Smooth muscle cell (in vitro differentiated cells): ENCODE measurements at regions not wholly inside any gene's neighbourhood (a gene's known extent, or its start where the extent isn't known, plus 50 kb on each side); places are given as distances from the start of the nearest gene placed in this dataset.

Source experiments
- DNase-seq: peaks from one replicate; lab custom pipeline; 2025; ENCODE audit not compliant: unreplicated experiment; lab: John Stamatoyannopoulos, UW
- H2AFZ ChIP-seq: fragments of 200-600 bp; sonication (generic); 2 replicates; pipeline ENCODE4 v1.6.0; 2016; ENCODE audit warnings: antibody characterized with exemption, low read depth, mild to moderate bottlenecking
- H3F3A ChIP-seq: fragments of 200-600 bp; sonication (generic); 2 replicates; pipeline ENCODE4 v1.6.0; 2017; ENCODE audit warnings: antibody characterized with exemption, low read depth
- H3K27ac ChIP-seq: fragments of 200-600 bp; sonication (generic); 2 replicates; pipeline ENCODE4 v1.5.1; 2016; ENCODE audit warnings: low read depth, mild to moderate bottlenecking
- H3K27me3 ChIP-seq: fragments of 200-600 bp; sonication (generic); 2 replicates; pipeline ENCODE4 v1.6.1; 2016; ENCODE audit warnings: low read depth, mild to moderate bottlenecking
- H3K36me3 ChIP-seq: fragments of 200-600 bp; sonication (generic); 2 replicates; pipeline ENCODE4 v1.5.1; 2016; ENCODE audit warnings: low read depth
- H3K4me1 ChIP-seq: fragments of 200-600 bp; sonication (generic); 2 replicates; pipeline ENCODE4 v1.5.1; 2016; ENCODE audit warnings: low read depth
- H3K4me2 ChIP-seq: fragments of 200-600 bp; sonication (generic); 2 replicates; pipeline ENCODE4 v1.6.0; 2016; ENCODE audit warnings: mild to moderate bottlenecking
- H3K4me3 ChIP-seq: fragments of 200-600 bp; sonication (generic); 2 replicates; pipeline ENCODE4 v1.5.1; 2016; ENCODE audit warnings: mild to moderate bottlenecking
- H3K79me2 ChIP-seq: fragments of 200-600 bp; sonication (generic); 2 replicates; pipeline ENCODE4 v1.6.0; 2016; ENCODE audit warnings: low read depth, mild to moderate bottlenecking
- H3K9ac ChIP-seq: fragments of 200-600 bp; sonication (generic); 2 replicates; pipeline ENCODE4 v1.6.0; 2016; ENCODE audit warnings: low read depth
- H3K9me3 ChIP-seq: fragments of 200-600 bp; sonication (generic); replicated peaks from 2 replicates; pipeline ENCODE4 v1.5.1; 2016; ENCODE audit warnings: low read depth
- H4K20me1 ChIP-seq: fragments of 200-600 bp; sonication (generic); 2 replicates; pipeline ENCODE4 v1.6.0; 2016; ENCODE audit warnings: low read depth
- CTCF ChIP-seq: fragments of 200-600 bp; sonication (generic); IDR thresholded peaks from 2 replicates; pipeline ENCODE4 v1.5.1; 2017; ENCODE audit warnings: borderline replicate concordance, mild to moderate bottlenecking, antibody characterized with exemption; ENCODE audit not compliant: insufficient read depth, poor library complexity, severe bottlenecking
- whole genome bisulfite sequencing: methylation state at CpG from one replicate; pipeline ENCODE4 v1.1.7; 2016; ENCODE audit warnings: low lambda C conversion rate; 5-methylcytosine and 5-hydroxymethylcytosine counted together

- no peak overlapping the region for H3K4me2 ChIP-seq
- no peaks in the 10 kb centered on the region for H3K27me3 ChIP-seq
- no peaks in the 10 kb centered on the region for H3K79me2 ChIP-seq
- H3K4me1 ChIP-seq, result no peaks in the 10 kb centered on the region
- H4K20me1 ChIP-seq, result no peaks in the 10 kb centered on the region
- H3K36me3 ChIP-seq, result no peaks in the 10 kb centered on the region
- no peak overlapping the region for H2AFZ ChIP-seq
- no peak for TF ChIP-seq CTCF
- H3F3A ChIP-seq, result no peaks in the 10 kb centered on the region
- DNase-seq, result no peak
- no peak overlapping the region for H3K4me3 ChIP-seq
- 95% methylated on average over 3 of the region's 3 CpGs for WGBS
- no peak overlapping the region for H3K9ac ChIP-seq
- no peak overlapping the region for H3K27ac ChIP-seq
- no peaks in the 10 kb centered on the region for H3K9me3 ChIP-seq
Measured at GRCh38 chr2:138291805-138292204, 209.8 kb upstream of the SPOPL start.

- no peak overlapping the region for H3K4me3 ChIP-seq
- no peak overlapping the region for H2AFZ ChIP-seq
- no peak for TF ChIP-seq CTCF
- no peaks in the 10 kb centered on the region for H3F3A ChIP-seq
- no peaks in the 10 kb centered on the region for H3K27me3 ChIP-seq
- H3K36me3 ChIP-seq, result no peaks in the 10 kb centered on the region
- DNase-seq, result no peak
- H3K27ac ChIP-seq, result no peak overlapping the region
- no peak overlapping the region for H3K9ac ChIP-seq
- H3K4me1 ChIP-seq, result no peaks in the 10 kb centered on the region
- no peaks in the 10 kb centered on the region for H3K79me2 ChIP-seq
- H4K20me1 ChIP-seq, result no peaks in the 10 kb centered on the region
- no peaks in the 10 kb centered on the region for H3K9me3 ChIP-seq
- H3K4me2 ChIP-seq, result no peak overlapping the region
- WGBS, result 96% methylated on average over 3 of the region's 3 CpGs
Measured at GRCh38 chr2:138293045-138293444, 208.5 kb upstream of the SPOPL start.

DNA sequence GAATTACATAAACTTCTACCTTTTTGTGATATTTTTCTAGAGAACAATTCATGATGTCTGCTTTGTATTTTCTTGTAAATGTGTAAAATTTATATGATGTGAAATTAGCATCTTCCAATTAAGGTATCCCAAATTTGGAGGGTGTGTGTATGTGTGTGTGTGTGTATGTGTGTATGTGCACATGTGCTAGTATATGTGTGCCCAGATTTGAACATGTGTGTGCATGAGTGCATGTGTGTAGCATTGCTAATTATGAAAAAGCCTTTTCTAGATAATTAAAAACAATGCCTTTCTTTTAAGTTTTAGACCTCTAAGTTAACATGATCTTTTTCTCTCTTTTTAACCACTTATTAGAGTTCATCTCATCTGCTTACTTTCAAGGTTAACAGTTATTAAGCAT, 208.0 kb upstream of the SPOPL start:
- H3K9ac ChIP-seq, result no peak overlapping the region
- H3K9me3 ChIP-seq, result no peaks in the 10 kb centered on the region
- TF ChIP-seq CTCF, result no peak
- no peak for DNase-seq
- no peaks in the 10 kb centered on the region for H4K20me1 ChIP-seq
- H3K36me3 ChIP-seq, result no peaks in the 10 kb centered on the region
- no peaks in the 10 kb centered on the region for H3K4me1 ChIP-seq
- H3K79me2 ChIP-seq, result no peaks in the 10 kb centered on the region
- H3K27ac ChIP-seq, result no peak overlapping the region
- H3K4me2 ChIP-seq, result no peak overlapping the region
- no peaks in the 10 kb centered on the region for H3F3A ChIP-seq
- H3K4me3 ChIP-seq, result no peak overlapping the region
- H2AFZ ChIP-seq, result no peak overlapping the region
- H3K27me3 ChIP-seq, result no peaks in the 10 kb centered on the region

DNA sequence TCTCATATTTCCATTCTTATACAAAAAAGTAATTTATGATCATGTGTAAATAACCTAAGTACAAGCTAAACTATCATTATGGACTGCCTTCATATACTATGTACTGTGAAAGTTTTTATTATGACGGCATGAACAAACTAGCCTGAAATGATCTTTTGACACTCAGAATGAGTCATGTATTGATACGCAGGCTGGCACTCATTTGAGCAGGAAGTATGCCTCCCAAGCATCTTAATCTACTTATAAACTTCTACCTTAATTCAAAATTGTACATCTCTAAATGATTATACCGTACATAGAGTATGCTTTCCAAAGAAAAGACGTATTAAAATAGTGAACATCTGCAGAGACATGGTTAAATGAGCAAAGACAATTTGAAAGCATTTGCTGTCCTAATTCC, 207.1 kb upstream of the SPOPL start:
- H3F3A ChIP-seq, result no peaks in the 10 kb centered on the region
- no peak overlapping the region for H3K27ac ChIP-seq
- no peak overlapping the region for H3K4me3 ChIP-seq
- no peak overlapping the region for H3K9ac ChIP-seq
- H4K20me1 ChIP-seq, result no peaks in the 10 kb centered on the region
- no peak for DNase-seq
- H3K4me2 ChIP-seq, result no peak overlapping the region
- H3K9me3 ChIP-seq, result no peaks in the 10 kb centered on the region
- H2AFZ ChIP-seq, result no peak overlapping the region
- H3K4me1 ChIP-seq, result no peaks in the 10 kb centered on the region
- H3K36me3 ChIP-seq, result no peaks in the 10 kb centered on the region
- TF ChIP-seq CTCF, result no peak
- 96% methylated on average over 4 of the region's 4 CpGs for WGBS
- no peaks in the 10 kb centered on the region for H3K79me2 ChIP-seq
- H3K27me3 ChIP-seq, result no peaks in the 10 kb centered on the region
